Fibroblast of the conjunctiva (primary cell): ENCODE measurements at regions not wholly inside any gene's neighbourhood (a gene's known extent, or its start where the extent isn't known, plus 50 kb on each side); places are given as distances from the start of the nearest gene placed in this dataset.

Experiments
- DNase-seq: peaks from one replicate; pipeline ENCODE4 v3.0.0-alpha.2; 2010; ENCODE audit warnings: low read depth

DNA sequence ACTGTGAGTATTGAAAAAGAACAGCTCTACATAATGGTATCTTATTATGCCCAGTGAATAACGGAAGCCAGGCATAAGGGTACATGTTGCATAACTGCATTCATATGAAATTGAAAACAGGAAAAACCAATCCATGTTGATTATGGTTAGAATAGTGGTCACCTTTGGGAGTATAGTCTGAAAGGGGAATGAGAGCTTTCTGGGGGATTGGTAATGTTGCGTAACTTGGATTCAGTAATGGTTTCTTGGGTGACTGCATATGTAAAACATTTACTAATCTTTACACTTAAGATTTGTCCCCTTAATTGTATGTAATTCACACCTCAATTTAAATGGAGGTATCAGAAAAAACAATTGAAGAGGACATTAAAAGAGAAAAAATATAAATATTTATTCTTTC is 292.1 kb downstream of the LMO4 start:
- DNase-seq, result no peak

DNA sequence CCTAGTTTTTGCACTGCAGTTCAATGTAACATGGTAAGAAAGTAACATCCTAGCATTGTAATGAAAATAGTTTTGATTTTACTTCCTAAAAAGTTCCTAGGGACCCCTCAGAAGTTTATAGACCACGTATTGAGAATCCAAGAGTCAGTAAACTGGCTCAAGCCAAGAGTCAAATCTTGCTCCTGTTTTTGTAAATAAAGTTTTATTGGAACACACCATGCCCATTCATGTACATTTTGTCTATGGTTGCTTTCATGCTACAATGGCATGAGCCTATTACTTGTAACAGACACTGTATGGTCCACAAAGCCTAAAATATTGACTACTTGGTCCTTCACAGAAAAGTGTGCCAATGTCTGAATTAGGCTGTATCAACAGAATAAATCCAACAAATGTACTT is 301.0 kb downstream of the LMO4 start:
- no peak for DNase-seq

- no peak for DNase-seq
These were observed 303.6 kb downstream of the LMO4 start for GRCh38 chr1:87632232-87632631.

GRCh38 chr1:87636198-87636892 is 307.7 kb downstream of the LMO4 start:
- no peak for DNase-seq

DNA sequence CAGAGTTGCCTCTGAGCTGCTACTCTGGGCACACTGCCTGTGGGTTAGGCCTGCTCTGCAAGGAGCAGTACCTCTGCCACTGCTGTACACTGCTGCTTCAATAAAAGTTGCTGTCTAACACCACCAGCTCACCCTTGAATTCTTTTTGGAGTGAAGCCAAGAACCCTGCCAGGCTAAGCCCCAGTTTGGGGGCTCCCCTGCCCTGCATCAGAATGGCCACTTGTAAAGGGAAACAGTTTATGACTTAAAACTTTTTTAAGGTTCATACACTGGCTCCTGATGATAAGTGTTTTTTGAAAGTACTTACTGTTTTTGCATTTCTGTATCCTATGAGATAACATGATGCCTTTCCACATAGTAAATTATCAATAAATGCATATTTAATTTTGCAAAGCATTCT is 310.0 kb downstream of the LMO4 start:
- DNase-seq, result no peak

- no peak for DNase-seq
These were observed 313.3 kb downstream of the LMO4 start for GRCh38 chr1:87641996-87642395.

DNA sequence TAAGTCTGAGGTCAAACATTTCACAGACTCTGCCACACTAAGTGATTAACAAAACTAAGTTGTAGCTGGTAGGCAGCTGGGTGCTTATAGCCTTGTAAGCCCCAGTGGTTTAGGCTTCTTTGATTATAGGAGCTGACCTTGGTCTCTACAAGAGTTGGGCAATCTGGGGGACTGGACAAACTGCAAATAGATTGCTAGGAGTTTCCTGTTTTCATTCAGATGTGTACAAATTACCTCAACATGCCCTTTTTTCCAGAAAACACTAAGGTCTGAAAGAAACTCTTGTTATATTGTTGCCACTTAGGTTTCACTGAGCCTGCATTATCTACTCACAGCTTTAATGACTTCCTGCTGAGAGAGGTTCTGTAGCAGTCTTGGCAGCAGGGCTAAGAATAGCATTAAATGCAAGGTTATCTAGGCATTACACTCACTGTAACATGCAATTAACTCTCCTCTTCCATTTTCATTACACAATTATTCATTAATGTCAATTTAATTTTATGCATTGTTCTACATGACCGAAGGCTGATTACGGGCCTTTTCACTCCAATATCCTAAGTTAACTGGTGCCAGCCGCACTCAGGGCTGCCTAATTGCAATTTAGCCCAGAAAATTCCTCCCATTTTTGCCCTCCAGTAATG is 314.0 kb downstream of the LMO4 start:
- DNase-seq, result no peak

- no peak for DNase-seq
These were observed 315.4 kb downstream of the LMO4 start for GRCh38 chr1:87644033-87644578.

- DNase-seq, result no peak
These were observed 316.0 kb downstream of the LMO4 start for GRCh38 chr1:87644579-87645190.

- DNase-seq, result no peak
These were observed 318.9 kb downstream of the LMO4 start for GRCh38 chr1:87647430-87648177.

- DNase-seq, result no peak
These were observed 319.8 kb downstream of the LMO4 start for GRCh38 chr1:87648323-87649119.

GRCh38 chr1:87650306-87650705 is 321.6 kb downstream of the LMO4 start:
- no peak for DNase-seq

GRCh38 chr1:87652176-87652575 is 323.5 kb downstream of the LMO4 start:
- DNase-seq, result no peak

DNA sequence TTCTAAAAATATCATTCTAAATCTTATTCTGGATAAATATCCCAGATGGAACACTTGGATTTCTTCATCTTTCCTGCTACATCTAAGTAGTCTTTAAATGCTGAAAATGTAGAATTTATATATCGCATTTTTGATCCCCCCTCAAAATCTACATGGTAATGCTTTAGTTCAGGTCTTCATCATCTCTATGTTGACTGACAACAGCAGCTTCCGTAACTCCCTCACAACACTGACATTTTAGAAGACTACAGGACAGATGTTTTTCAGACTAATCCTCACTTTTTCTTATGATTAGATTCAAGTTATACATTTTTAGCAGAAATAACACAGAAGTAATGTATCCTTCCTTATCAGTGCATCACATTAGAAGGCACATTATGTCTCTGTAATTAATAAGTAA is 336.5 kb downstream of the LMO4 start:
- DNase-seq, result no peak

DNA sequence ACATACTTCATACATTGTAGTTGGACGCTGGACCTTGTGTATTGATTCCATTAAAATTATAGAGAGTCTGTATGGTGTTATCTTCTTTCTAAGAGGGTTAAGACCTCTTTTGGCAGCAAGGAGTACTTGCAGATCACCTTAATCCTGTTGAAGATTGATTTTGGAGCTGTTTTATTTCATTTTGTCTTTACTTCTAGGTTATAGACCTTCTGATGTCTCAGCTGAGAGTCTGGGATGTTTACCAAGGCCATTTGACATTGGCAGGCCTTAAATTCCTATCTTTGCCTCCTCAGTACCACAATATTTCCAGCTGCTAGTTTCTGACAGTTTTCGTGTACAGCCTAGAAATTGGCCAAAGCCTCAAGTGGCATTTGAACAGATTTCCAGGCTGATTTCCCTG is 338.0 kb downstream of the LMO4 start:
- DNase-seq, result no peak

GRCh38 chr1:87669674-87670073 is 341.0 kb downstream of the LMO4 start:
- no peak for DNase-seq

GRCh38 chr1:87673309-87673708 is 344.6 kb downstream of the LMO4 start:
- DNase-seq, result no peak

- DNase-seq, result no peak
These were observed 345.1 kb downstream of the LMO4 start for GRCh38 chr1:87673748-87674147.

DNA sequence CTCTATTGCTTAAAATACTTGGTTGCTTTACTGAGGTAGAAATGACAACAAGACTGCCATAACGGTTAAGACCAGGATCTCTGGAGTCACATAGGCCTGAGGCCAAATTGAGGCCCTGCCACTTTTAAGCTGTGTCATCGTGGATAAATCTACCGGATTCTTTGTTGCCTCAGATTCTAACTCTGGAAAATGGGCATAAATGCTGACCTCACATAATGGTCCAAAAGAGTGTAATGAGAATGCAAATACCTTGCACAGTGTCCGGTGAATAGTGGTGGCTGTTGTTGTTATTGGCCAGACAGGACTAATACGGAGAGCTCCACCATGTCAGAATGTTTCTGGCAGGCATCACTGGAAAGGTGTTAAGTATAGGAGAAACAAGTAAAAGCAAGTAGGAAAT is 346.1 kb downstream of the LMO4 start:
- no peak for DNase-seq

DNA sequence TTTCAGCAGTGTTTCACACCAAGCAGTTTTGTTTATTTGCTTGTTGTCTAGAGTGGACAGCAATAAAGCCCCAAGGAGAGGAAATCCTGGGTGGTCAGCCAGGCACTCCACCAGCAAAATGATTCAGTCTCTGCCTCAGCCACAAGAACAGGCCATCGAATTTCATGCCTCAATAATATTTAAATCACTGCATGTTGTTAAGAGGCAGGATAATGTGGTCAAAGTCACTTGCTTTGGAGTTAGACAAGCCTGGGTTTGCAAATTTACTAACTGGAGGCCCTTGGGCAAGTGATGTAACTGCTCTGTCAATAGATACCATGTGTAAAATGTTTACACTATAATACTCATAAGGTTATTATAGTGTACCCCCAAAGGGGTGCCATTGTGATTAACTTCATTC is 349.6 kb downstream of the LMO4 start:
- DNase-seq, result no peak

DNA sequence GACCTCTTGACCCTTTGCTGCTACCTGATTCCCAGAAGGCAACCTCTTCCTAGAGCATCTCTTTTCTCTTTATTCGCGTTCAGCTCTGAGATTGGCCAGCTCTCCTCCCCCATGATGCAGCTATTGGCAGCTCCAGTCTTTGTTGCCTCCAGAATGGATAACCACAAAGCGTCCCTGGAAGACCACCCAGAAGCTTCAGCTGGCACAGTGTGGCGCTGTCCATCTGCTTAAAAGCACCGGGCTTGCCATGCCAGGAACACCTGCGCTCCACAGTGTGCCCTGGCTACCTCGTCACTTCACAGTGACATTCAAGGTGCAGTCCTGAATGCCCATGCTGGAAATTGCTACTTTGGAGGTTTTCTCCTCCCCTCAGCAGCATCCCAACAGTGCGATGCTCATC is 353.9 kb downstream of the LMO4 start:
- no peak for DNase-seq
